IPS-NIHi7 (cell line): ENCODE measurements at regions not wholly inside any gene's neighbourhood (a gene's known extent, or its start where the extent isn't known, plus 50 kb on each side); places are given as distances from the start of the nearest gene placed in this dataset.

ENCODE experiments used
- DNase-seq: peaks from one replicate; pipeline ENCODE4 v3.0.0; 2012; ENCODE audit warnings: mixed read lengths; ENCODE audit errors: extremely low spot score

GRCh38 chr2:104404526-104404925 lies 449.4 kb upstream of the POU3F3 start:
- DNase-seq, result no peak

DNA sequence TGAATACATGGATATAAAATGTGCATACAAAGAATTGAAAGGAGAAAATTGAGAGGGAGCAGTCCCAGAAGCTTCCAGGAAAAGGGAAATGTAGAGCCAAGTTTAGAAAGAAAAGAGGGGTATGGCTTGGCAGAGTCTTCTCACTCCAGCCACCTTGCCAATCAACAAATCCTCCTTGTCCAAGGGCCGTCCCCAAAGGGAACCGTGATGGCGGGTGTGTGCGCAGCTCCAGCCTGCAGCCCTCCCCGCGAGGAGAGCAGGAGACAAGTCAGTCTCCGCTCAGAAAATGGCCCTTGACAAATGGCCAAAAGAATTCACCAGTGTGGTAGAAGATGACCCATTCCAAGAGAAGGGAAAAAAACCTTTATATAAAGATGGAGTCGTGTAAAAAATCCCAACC lies 448.3 kb upstream of the POU3F3 start:
- DNase-seq, result no peak

GRCh38 chr2:104406261-104406726 lies 447.6 kb upstream of the POU3F3 start:
- no peak for DNase-seq

DNA sequence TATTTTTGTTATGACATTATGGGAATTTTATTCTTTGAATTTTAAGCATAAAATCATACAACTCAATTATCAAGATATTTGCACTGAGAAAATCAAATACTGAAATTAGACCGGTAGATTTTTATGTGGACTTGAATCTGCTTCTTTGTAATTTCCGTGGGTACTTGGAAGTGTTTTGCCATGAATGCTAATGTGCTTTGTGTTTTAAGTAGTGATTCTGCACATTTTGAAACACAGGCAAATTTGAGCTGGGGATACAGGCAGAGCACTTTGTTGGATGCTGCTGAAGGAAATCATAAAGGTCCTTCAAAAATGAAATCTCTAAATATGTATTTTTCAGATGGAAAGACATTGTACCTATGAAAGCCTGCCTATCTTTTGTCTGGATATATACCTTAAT lies 446.3 kb upstream of the POU3F3 start:
- no peak for DNase-seq

DNA sequence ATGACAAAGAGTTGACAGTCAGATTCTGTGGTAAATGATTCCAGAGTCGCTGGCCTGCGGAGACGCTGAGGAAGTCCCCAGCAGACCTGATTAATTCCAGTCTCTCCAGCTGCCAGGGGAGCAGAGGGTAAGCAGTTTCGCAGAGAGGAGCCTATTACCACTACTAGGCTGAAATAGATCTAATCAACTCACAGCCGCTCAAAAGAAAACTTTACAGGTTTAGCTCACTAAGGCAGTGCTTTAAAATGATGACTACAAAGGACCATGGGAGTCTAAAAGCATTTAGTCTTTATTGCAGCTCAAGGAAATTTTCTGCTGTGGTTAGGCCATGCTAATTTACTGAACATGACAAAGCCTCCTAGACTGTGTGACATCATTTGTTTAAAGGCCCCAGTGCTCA lies 445.6 kb upstream of the POU3F3 start:
- DNase-seq, result peak; percentile 47

DNA sequence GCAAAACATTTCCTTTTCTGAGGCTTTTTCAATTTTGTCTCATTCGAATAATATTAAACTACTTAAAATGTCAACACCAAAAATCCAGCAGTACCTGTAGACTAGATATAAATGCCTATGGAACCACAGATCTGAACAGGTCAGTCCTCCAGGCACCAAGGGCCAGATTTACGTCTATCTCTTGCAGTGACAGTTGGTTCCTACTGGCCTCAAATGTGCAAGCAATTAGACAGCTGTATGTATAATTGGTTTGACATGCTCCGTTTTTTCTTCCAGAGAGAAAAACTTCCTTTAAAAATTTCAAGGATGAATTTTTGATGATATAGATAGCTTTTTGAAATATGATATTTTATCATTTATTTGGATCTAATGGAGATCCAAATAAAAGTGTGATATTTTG lies 443.8 kb upstream of the POU3F3 start:
- no peak for DNase-seq

- DNase-seq, result peak; percentile 64
These were observed 441.5 kb upstream of the POU3F3 start for GRCh38 chr2:104412384-104412783.

GRCh38 chr2:104413890-104414289 lies 440.0 kb upstream of the POU3F3 start:
- DNase-seq, result no peak

- peak; percentile 34 for DNase-seq
These were observed 438.6 kb upstream of the POU3F3 start for GRCh38 chr2:104415284-104415683.

- DNase-seq, result no peak
These were observed 437.4 kb upstream of the POU3F3 start for GRCh38 chr2:104416339-104417000.

DNA sequence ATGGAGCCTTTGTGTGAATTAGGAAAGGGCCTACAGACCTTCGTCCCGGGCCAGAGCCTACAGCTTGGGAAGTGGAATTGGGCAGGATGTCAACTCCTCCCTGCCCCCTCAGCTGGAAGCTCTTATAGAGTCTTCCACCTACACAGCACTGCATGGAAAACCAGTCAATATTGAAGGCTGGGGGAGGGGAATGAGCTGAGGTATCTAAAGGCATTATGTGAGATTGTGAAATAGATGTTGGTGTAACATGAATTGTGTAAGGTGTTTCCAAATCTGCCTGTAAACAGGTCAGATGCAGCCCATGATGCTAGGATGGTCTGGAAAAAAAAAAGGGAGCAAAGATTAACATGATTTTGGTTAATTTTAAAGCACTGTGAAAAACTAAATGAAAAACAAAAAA lies 433.5 kb upstream of the POU3F3 start:
- no peak for DNase-seq

- no peak for DNase-seq
These were observed 433.0 kb upstream of the POU3F3 start for GRCh38 chr2:104420953-104421352.

GRCh38 chr2:104425850-104426595 lies 427.9 kb upstream of the POU3F3 start:
- no peak for DNase-seq

DNA sequence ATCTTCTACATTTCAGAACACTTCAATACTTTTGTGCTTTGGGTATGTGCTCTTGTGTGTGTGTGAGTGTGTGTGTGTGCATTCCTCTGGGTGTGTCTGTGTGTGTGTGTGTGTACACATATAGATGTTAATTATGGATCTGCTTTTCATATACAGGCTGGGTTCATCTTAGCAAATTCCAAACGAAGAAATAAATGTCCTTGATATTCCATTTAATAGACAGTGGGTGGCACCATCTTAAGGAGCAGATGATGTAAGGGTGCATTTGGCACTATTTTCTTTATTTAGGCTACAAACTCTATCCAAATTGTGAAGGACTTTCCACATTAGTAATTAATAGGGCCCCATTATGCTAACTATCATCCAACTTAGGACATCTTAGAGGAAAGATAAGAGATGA lies 425.8 kb upstream of the POU3F3 start:
- DNase-seq, result no peak

- DNase-seq, result no peak
These were observed 424.1 kb upstream of the POU3F3 start for GRCh38 chr2:104429639-104430358.

DNA sequence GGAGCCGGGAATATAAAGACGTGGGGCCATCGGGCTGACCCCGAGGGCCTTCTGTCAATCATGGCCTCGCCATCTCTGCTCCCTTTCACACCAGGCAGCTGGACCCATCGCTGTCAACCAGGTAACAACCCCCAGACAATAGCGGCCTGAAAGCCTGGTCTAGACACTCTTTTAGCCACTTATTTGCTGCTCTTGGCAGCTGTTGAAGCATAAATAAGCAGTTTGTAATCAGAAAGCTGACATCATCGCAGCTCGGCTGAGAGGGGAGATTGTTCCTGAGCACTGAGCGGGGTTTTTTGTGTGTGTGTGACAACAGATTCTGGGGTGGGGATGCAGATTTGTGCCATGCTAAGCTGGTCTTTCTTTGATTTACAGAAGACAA lies 423.6 kb upstream of the POU3F3 start:
- no peak for DNase-seq

- DNase-seq, result no peak
These were observed 423.1 kb upstream of the POU3F3 start for GRCh38 chr2:104430852-104431251.

DNA sequence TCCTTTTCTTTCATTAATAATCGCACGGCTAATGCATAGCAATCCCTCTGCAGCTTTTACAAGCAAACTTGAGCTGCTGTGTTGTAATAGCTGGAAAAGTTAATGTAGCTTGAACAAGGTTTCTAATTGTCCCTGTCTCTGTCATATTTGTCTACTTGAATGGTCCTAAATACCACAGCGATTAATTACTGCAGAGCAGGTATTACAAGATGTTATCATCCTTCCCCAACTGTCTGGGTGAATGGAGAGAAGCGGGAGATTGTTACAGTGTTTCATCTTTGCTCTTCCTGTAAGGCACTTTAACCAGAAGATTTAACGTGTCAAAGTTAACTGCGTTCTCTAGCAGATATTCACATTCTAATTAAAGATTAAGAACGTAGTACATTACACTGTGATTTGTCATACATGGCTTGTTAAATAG lies 422.2 kb upstream of the POU3F3 start:
- no peak for DNase-seq

GRCh38 chr2:104432401-104432800 lies 421.5 kb upstream of the POU3F3 start:
- no peak for DNase-seq

GRCh38 chr2:104432991-104433390 lies 420.9 kb upstream of the POU3F3 start:
- no peak for DNase-seq

GRCh38 chr2:104433657-104434056 lies 420.3 kb upstream of the POU3F3 start:
- no peak for DNase-seq

DNA sequence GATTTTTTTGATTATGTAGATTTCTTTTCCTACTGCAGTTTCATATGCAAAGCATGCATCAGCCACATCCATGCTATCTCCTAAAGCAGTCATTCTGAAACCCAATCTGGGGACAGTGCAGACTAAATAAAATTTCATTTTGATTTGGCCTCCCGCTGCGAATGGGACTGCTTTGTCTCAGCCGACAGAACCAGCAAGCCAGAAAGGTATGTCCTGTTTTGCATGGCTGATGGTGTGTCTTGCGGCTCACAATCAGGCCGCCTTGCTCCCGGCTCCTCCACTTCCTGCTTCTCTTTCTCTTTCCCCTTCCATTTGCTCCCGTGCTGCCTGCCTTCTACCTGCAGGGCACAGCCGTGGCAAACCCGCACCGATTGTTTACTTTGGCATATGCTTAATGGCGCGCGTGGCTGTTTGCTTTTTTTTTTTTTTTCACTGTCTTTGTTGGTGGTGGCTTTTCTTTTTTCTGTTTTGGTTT lies 419.6 kb upstream of the POU3F3 start:
- DNase-seq, result peak; percentile 77

GRCh38 chr2:104434966-104435365 lies 418.9 kb upstream of the POU3F3 start:
- no peak for DNase-seq
